HEK293T (cell line): ENCODE measurements at regions not wholly inside any gene's neighbourhood (a gene's known extent, or its start where the extent isn't known, plus 50 kb on each side); places are given as distances from the start of the nearest gene placed in this dataset.

Source experiments
- ARNT ChIP-seq: fragments of 450-650 bp; IDR thresholded peaks from 2 replicates; pipeline ENCODE4 v1.6.1; 2017; ENCODE audit warnings: mild to moderate bottlenecking
- BHLHE40 ChIP-seq: fragments of 450-650 bp; IDR thresholded peaks from 2 replicates; pipeline ENCODE4 v1.6.1; 2016; ENCODE audit warnings: mild to moderate bottlenecking, moderate library complexity, borderline replicate concordance
- ELF4 ChIP-seq: fragments of 450-650 bp; IDR thresholded peaks from 2 replicates; pipeline ENCODE4 v1.6.1; 2017; ENCODE audit warnings: antibody characterized with exemption
- FOXA1 ChIP-seq: fragments of 450-650 bp; IDR thresholded peaks from 2 replicates; pipeline ENCODE4 v1.6.1; 2016; ENCODE audit warnings: mild to moderate bottlenecking
- FOXM1 ChIP-seq: fragments of 450-650 bp; IDR thresholded peaks from 2 replicates; pipeline ENCODE4 v1.6.1; 2017; ENCODE audit warnings: mild to moderate bottlenecking, borderline replicate concordance
- HDGF ChIP-seq: fragments of 450-650 bp; IDR thresholded peaks from 2 replicates; pipeline ENCODE4 v1.6.1; 2017; ENCODE audit warnings: antibody characterized with exemption, borderline replicate concordance
- L3MBTL2 ChIP-seq: fragments of 450-650 bp; conservative IDR thresholded peaks from 2 replicates; pipeline ENCODE4 v1.6.1; 2016; ENCODE audit warnings: mild to moderate bottlenecking
- NFRKB ChIP-seq: fragments of 450-650 bp; IDR thresholded peaks from 2 replicates; pipeline ENCODE4 v1.6.1; 2016; ENCODE audit warnings: mild to moderate bottlenecking, moderate library complexity
- SP1 ChIP-seq: fragments of 450-650 bp; IDR thresholded peaks from 2 replicates; pipeline ENCODE4 v1.6.1; 2017
- TARDBP ChIP-seq: fragments of 450-650 bp; IDR thresholded peaks from 2 replicates; pipeline ENCODE4 v1.6.1; 2016
- ZNF384 ChIP-seq: fragments of 450-650 bp; IDR thresholded peaks from 2 replicates; pipeline ENCODE4 v1.6.1; 2016
- TF ChIP-seq, protein P1 (sequence below): fragments of 450-650 bp; IDR thresholded peaks from 2 replicates; pipeline ENCODE4 v1.6.1; 2016

DNA sequence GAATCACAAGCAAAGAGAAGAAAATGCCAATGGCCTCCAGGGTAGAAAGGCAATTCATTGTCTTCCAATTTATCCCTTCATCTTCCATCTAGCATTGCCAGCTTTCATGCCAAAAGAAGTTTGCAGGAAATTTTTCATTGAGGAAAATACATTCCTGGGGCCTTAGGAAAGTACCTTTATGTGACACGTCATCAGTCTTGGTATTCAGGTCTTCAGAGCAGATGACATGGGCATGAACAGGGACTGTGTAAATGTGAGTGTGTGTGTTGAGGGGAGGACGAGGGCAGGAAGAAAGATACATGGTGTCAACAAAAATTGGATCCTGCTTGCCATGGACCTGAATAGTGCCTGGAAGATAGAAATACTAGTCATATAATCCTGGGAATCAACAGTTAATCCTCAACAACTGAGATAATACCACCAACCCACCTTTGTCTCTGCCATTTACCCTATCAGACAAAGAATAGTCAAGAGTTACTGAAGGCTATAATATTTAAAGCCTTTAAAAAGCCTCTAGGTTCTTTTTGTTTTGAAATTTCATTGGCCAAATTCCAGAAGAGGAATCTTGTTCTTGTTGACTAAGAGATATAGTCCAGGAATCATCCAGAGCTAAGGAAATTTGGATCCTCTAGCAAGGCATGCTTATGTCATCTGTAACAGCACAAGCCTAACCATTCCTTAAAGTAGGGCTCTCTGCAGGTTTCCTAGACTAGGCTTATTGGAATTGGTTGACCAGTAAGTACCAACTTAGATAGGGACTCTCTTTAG, 405.8 kb upstream of the SASH1 start:
- no peak for TF ChIP-seq HDGF
- TF ChIP-seq ARNT, result no peak
- TF ChIP-seq, protein P1, sequence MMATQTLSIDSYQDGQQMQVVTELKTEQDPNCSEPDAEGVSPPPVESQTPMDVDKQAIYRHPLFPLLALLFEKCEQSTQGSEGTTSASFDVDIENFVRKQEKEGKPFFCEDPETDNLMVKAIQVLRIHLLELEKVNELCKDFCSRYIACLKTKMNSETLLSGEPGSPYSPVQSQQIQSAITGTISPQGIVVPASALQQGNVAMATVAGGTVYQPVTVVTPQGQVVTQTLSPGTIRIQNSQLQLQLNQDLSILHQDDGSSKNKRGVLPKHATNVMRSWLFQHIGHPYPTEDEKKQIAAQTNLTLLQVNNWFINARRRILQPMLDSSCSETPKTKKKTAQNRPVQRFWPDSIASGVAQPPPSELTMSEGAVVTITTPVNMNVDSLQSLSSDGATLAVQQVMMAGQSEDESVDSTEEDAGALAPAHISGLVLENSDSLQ, result no peak
- TF ChIP-seq L3MBTL2, result no peak
- TF ChIP-seq TARDBP, result no peak
- no peak for TF ChIP-seq BHLHE40
- no peak for TF ChIP-seq ELF4
- TF ChIP-seq FOXA1, result no peak
- no peak for TF ChIP-seq NFRKB
- TF ChIP-seq ZNF384, result no peak
- TF ChIP-seq FOXM1, result no peak
- no peak for TF ChIP-seq SP1
